ENCODE measurements at regions not wholly inside any gene's neighbourhood (a gene's known extent, or its start where the extent isn't known, plus 50 kb on each side); places are given as distances from the start of the nearest gene placed in this dataset.
A peak's percentile ranks its signal among the peaks of the same experiment; 100 is the strongest.
"Not testable (repeated sequence)": the region's sequence is repeated elsewhere in the genome, so short reads cannot be mapped to it uniquely, and the experiment has no call there.

- no peak overlapping the region for H3K4me2 ChIP-seq
- no TSS peak for BruUV-seq (replicated peaks)
- DNase-seq = peak in 1 of 2 experiments; percentile 48
- ChIA-PET POLR2A (ENCODE audit: unreplicated experiment) (no interaction called here), CTCF (no interaction called here)
- H3K27ac ChIP-seq = no peak overlapping the region
- H3K4me3 ChIP-seq = no peak overlapping the region
- H3F3A ChIP-seq (ENCODE audit: insufficient read depth, low read depth) = no peaks in the 10 kb centered on the region
- H3K79me2 ChIP-seq (ENCODE audit: low read depth) = no peaks in the 10 kb centered on the region
- H3K9me3 ChIP-seq (ENCODE audit: insufficient read depth, low read depth) = no peaks in the 10 kb centered on the region
- no peaks in the 10 kb centered on the region for H3K4me1 ChIP-seq (replicated peaks; ENCODE audit: insufficient read depth)
- no peaks in the 10 kb centered on the region for H3K36me3 ChIP-seq (ENCODE audit: low read depth)
- H3K9me2 ChIP-seq (ENCODE audit: insufficient read depth) = no peaks in the 10 kb centered on the region
- H3K27me3 ChIP-seq (ENCODE audit: insufficient read depth, low read depth) = no peaks in the 10 kb centered on the region
- intact Hi-C loops (cut with micrococcal nuclease; ENCODE audit: unreplicated experiment) = no loop called here
- no peak overlapping the region for H2AFZ ChIP-seq
- no peaks in the 10 kb centered on the region for H4K20me1 ChIP-seq (ENCODE audit: insufficient read depth)
- TF ChIP-seq CTCF (conservative IDR thresholded peaks at IDR 0.05) (no peak), EZH2 (IDR thresholded peaks at IDR 0.05; ENCODE audit: low read depth) (no peak)
These were observed 362.2 kb downstream of the SRGAP2C start for GRCh38 chr1:121546830-121547591.

GRCh38 chr1:121547726-121548125 is 363.0 kb downstream of the SRGAP2C start:
- intact Hi-C loops (cut with micrococcal nuclease; ENCODE audit: unreplicated experiment); H3K4me3 ChIP-seq; H3K9me3 ChIP-seq (ENCODE audit: insufficient read depth, low read depth); H3K36me3 ChIP-seq (ENCODE audit: low read depth); H4K20me1 ChIP-seq (ENCODE audit: insufficient read depth); POLR2A ChIA-PET (ENCODE audit: unreplicated experiment); BruUV-seq (replicated peaks); DNase-seq; H3K9me2 ChIP-seq (ENCODE audit: insufficient read depth); H3K79me2 ChIP-seq (ENCODE audit: low read depth); H3K27ac ChIP-seq; H2AFZ ChIP-seq; H3K4me2 ChIP-seq; H3K27me3 ChIP-seq (ENCODE audit: insufficient read depth, low read depth); H3F3A ChIP-seq (ENCODE audit: insufficient read depth, low read depth); CTCF ChIA-PET; H3K4me1 ChIP-seq (replicated peaks; ENCODE audit: insufficient read depth): not testable (repeated sequence)

- H2AFZ ChIP-seq; POLR2A ChIA-PET (ENCODE audit: unreplicated experiment): not testable (repeated sequence)
These were observed 366.0 kb downstream of the SRGAP2C start for GRCh38 chr1:121550817-121551216.

GRCh38 chr1:121551491-121551890 is 366.7 kb downstream of the SRGAP2C start:
- H2AFZ ChIP-seq; DNase-seq; H3K4me1 ChIP-seq (replicated peaks; ENCODE audit: insufficient read depth); BruUV-seq (replicated peaks); H3K4me3 ChIP-seq; H4K20me1 ChIP-seq (ENCODE audit: insufficient read depth); CTCF ChIA-PET; H3K27me3 ChIP-seq (ENCODE audit: insufficient read depth, low read depth); H3K27ac ChIP-seq; H3K9me3 ChIP-seq (ENCODE audit: insufficient read depth, low read depth); H3K79me2 ChIP-seq (ENCODE audit: low read depth); H3K36me3 ChIP-seq (ENCODE audit: low read depth); H3F3A ChIP-seq (ENCODE audit: insufficient read depth, low read depth); H3K9me2 ChIP-seq (ENCODE audit: insufficient read depth); H3K4me2 ChIP-seq; POLR2A ChIA-PET (ENCODE audit: unreplicated experiment); intact Hi-C loops (cut with micrococcal nuclease; ENCODE audit: unreplicated experiment): not testable (repeated sequence)

More at GRCh38 chr1:121550817-121551216, 366.0 kb downstream of the SRGAP2C start:
- CTCF ChIA-PET; H3K9me2 ChIP-seq (ENCODE audit: insufficient read depth); H3F3A ChIP-seq (ENCODE audit: insufficient read depth, low read depth); H3K36me3 ChIP-seq (ENCODE audit: low read depth); H4K20me1 ChIP-seq (ENCODE audit: insufficient read depth); H3K4me1 ChIP-seq (replicated peaks; ENCODE audit: insufficient read depth); DNase-seq; H3K27me3 ChIP-seq (ENCODE audit: insufficient read depth, low read depth); H3K9me3 ChIP-seq (ENCODE audit: insufficient read depth, low read depth); H3K4me2 ChIP-seq; BruUV-seq (replicated peaks); H3K79me2 ChIP-seq (ENCODE audit: low read depth); H3K27ac ChIP-seq; intact Hi-C loops (cut with micrococcal nuclease; ENCODE audit: unreplicated experiment); H3K4me3 ChIP-seq: not testable (repeated sequence)

GRCh38 chr1:121556560-121556959 is 371.8 kb downstream of the SRGAP2C start:
- H3K4me1 ChIP-seq (replicated peaks; ENCODE audit: insufficient read depth); intact Hi-C loops (cut with micrococcal nuclease; ENCODE audit: unreplicated experiment); H3K79me2 ChIP-seq (ENCODE audit: low read depth); H3K4me2 ChIP-seq; H3K9me3 ChIP-seq (ENCODE audit: insufficient read depth, low read depth); H3K27ac ChIP-seq; H3K9me2 ChIP-seq (ENCODE audit: insufficient read depth); H4K20me1 ChIP-seq (ENCODE audit: insufficient read depth); CTCF ChIA-PET; H3K36me3 ChIP-seq (ENCODE audit: low read depth); H3K4me3 ChIP-seq; H2AFZ ChIP-seq; H3F3A ChIP-seq (ENCODE audit: insufficient read depth, low read depth); POLR2A ChIA-PET (ENCODE audit: unreplicated experiment); BruUV-seq (replicated peaks); H3K27me3 ChIP-seq (ENCODE audit: insufficient read depth, low read depth); DNase-seq: not testable (repeated sequence)

GRCh38 chr1:121558034-121558433 is 373.3 kb downstream of the SRGAP2C start:
- H3K4me1 ChIP-seq (replicated peaks; ENCODE audit: insufficient read depth); CTCF ChIA-PET; H2AFZ ChIP-seq; H3K79me2 ChIP-seq (ENCODE audit: low read depth); H3K27me3 ChIP-seq (ENCODE audit: insufficient read depth, low read depth); DNase-seq; BruUV-seq (replicated peaks); H3K4me3 ChIP-seq; H3K4me2 ChIP-seq; H4K20me1 ChIP-seq (ENCODE audit: insufficient read depth); POLR2A ChIA-PET (ENCODE audit: unreplicated experiment); H3K9me2 ChIP-seq (ENCODE audit: insufficient read depth); H3F3A ChIP-seq (ENCODE audit: insufficient read depth, low read depth); H3K36me3 ChIP-seq (ENCODE audit: low read depth); H3K27ac ChIP-seq; intact Hi-C loops (cut with micrococcal nuclease; ENCODE audit: unreplicated experiment); H3K9me3 ChIP-seq (ENCODE audit: insufficient read depth, low read depth): not testable (repeated sequence)
